ENCODE measurements at regions not wholly inside any gene's neighbourhood (a gene's known extent, or its start where the extent isn't known, plus 50 kb on each side); places are given as distances from the start of the nearest gene placed in this dataset.

DNA sequence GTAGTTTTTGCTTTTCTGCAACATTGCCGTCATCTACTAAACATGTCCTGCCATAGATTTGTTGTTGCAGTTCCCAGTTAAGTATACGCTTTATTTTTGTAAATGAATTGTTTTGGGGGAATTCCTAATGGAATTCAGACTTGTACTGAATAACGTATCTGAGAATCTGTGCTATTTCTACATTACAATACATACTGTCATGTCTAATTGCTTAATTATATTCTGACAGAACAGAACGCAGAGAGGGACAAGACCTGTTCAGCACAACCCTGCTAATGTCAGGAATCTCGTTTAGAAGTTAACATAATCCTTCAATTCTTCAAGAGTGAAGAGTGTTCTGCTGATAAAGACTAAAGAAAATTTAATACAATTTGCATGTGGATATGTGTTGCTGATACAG lies 861.1 kb upstream of the KLHL1 start:
- no peak for DNase-seq

- no peak for DNase-seq
Measured at GRCh38 chr13:70967564-70967963, 859.3 kb upstream of the KLHL1 start.

DNA sequence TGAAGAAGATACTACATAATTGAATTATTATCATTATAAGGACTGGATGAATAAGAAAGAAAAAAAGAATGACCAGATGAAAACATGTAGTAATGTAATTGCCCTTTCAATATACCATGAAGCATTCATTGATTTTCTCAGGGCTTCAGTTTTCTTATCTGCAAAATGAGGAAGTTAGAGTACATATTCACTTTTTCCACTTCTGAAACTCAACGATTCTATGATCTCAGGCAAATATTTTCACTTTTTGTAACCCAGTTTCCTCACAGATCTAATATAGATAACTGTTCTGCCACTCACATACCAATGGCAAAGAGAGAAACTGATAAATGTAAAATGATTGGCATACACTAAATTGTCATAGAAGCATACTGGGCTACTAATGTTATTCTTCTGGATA lies 856.6 kb upstream of the KLHL1 start:
- peak; percentile 26 for DNase-seq

- DNase-seq: no peak
Measured at GRCh38 chr13:70964124-70964523, 855.9 kb upstream of the KLHL1 start.

GRCh38 chr13:70960841-70961443 lies 852.7 kb upstream of the KLHL1 start:
- DNase-seq: no peak

GRCh38 chr13:70959035-70959775 lies 851.0 kb upstream of the KLHL1 start:
- no peak for DNase-seq

- no peak for DNase-seq
Measured at GRCh38 chr13:70955887-70956286, 847.6 kb upstream of the KLHL1 start.

DNA sequence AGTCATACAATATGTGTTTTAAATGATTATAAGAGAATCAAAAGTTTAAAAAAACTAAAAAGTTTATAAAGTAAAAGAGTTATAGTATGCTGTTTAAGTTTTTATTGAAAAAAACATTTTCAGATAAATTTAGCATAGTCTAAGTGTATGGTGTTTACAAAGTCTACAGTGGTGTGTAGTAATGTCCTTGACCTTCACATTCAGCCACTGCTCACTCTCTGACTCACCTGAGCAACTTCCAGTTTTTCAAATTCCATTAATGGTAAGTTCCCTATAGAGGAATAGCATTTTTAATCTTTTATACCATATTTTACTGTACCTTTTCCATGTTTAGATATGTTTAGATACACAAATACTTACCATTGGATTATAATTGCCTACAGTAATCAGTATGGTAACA lies 842.4 kb upstream of the KLHL1 start:
- no peak for DNase-seq

DNA sequence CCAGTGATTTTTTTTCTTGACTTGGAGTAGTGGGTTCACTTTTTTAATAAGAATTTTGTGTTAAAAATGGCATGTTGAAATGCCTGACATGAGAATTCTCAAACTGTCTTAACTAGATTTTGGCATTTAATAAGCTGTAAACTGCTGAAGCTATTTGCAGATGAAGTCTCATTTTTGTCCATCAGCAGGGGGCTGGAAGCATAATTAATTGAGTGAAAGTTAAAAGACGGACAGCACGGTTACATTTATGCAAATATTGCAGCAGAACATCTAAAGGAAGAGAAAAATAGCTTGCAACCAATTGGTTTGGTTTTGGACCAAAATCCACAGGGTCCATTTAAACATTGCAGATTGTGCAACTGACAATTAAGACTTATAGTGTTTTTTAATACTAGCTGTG lies 837.3 kb upstream of the KLHL1 start:
- no peak for DNase-seq

DNA sequence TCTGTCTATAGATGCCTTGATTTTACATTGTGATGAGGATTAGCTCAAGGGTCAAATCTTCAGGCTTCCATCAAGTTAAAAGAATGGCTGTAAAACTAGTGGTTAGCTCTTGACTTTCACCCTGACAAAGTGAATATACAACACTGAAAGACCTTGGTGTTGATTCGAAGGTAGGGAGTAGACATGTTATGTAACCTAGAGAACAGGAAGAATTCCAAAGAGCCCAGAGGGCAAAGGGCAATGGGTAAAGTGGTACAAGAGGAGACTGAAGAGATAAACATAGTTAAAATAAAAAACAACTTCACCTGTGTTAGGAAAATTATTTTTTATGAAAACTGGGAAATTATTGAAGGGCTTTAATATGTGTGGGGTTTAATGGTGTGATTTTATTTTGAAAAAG lies 833.2 kb upstream of the KLHL1 start:
- no peak for DNase-seq

- no peak for DNase-seq
Measured at GRCh38 chr13:70938462-70938861, 830.2 kb upstream of the KLHL1 start.

DNA sequence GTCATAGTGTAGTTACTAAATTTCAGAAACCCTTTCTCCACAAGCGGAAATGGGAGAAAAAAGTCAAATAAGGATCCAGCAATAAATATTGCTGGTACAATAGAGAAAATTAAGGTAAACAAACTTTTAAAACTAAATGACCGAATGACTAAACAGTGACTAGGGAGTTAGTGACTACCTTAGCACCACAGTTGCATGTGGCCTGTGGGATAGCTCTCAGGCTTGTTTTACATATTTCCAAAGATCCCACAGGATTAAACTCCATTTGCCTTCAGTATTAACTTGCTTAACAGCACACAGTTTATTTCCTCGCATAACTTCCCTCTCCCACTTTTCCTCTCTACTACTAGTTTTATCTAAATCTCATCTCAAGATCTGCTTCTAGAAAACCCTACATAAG lies 824.3 kb upstream of the KLHL1 start:
- no peak for DNase-seq

DNA sequence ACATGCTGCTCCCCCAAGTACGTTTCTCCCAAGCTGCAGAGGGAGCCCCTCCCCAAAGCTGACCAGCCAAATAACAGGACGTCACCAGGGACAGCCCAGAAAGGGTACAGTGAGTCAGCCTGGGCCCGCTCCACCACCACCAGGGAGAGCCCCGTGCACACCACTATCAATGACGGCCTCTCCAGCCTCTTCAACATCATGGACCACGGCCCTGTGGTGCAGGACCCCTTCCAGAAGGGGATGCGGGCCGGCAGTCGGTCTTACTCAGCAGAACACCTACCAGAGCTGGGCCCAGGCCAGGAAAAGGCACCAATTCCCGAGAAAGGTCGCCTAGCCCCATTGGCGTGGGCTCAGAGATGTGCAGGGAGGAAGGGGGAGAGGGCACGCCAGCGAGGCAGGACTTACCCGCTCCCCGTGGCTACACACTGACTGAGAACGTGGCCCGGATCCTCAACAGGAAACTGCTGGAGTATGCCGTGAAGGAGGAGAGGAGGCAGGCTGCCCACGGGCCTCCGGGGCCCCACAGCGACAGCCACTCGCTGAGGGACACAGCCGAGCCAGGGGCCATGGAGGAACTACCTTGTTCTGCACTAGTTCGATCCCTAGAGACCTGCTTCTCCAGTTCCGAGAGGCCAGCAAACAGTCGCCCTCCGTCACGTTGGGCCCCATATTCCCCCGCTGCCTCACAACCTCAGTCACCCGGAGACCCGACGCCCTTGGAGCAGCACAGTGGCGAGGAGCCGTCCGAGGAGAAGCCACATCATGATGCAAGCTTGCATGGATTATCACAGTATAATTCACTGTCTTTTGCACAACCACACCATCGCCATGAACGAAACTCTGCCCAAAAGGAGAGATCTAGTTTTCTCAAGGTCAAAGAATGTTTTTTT lies 815.9 kb upstream of the KLHL1 start:
- DNase-seq: no peak

- no peak for DNase-seq
Measured at GRCh38 chr13:70911286-70911685, 803.0 kb upstream of the KLHL1 start.

DNA sequence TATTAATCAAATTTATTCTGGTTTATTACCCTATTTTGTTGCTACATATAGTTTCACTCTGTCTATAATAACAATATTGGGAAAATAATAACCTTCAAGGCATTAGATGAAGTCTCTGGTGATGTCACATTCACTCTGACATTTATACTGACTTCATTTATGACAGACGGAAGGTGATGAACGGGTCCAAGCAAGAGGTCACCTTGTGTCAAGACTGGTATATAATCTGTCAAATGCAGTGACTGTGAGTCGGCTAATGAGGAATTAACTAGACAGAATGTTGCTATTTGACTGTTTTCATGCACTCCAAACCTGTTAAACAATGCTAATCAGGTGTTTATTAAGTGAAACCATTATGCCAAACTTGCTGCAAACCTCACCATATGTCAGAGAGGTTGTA lies 800.5 kb upstream of the KLHL1 start:
- no peak for DNase-seq

GRCh38 chr13:70905035-70905434 lies 796.8 kb upstream of the KLHL1 start:
- peak; percentile 13 for DNase-seq

DNA sequence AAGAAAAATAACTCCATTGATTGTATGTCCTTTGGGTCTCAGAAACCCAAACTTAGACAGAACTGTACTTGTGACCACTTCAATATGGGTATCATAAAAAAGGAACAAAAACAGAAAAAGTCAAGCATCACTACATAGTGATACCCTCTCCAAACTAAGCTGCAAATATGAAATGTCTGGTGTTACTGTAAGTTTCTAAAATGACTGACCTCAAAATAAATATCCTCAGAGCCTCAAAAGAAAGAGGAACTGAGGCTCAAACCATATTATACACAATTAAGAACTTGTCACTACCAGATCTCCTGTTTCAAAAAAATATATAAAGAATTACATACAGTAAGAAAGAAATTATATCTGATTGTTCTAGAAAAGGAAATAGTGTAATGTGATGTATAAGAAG lies 787.9 kb upstream of the KLHL1 start:
- DNase-seq: peak; percentile 77

- DNase-seq: no peak
Measured at GRCh38 chr13:70895599-70895998, 787.3 kb upstream of the KLHL1 start.

DNA sequence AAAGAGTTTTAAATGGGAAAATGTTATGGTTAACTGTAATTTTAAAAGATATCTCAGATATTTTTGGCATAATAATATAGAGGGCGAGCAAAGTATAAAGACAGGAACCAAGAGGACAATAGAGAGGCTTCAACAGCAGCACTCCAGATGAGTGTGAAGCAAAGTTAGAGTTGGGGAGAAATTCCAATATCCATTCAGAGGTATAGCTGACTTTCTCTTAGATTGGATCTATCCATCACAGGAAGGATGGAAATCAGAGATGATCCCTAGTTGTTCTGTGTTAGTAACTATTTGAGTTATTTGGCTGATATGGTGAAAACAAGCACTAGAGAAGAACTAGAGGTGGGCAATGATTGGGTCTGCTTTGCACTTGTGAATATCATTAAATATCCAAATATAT lies 786.0 kb upstream of the KLHL1 start:
- no peak for DNase-seq

DNA sequence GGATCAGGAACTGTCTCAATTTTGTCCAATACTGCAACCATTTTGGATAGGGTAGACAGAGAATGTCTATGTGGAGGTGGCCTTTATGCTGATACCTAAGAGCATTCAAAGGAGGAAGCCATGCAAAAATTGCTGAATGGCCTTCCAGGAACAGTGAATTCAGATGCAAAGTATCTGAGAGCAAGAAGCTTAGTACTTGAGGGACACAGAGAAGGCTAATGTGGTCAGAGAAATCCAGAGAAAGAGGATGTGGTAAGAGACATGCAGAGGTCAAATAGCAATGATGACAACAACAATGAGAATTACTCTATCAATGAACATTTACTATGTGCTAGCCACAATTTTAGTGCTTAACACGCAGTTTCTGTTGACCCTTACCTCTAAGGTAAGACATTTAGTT lies 785.6 kb upstream of the KLHL1 start:
- peak; percentile 96 for DNase-seq

- no peak for DNase-seq
Measured at GRCh38 chr13:70890289-70890688, 782.0 kb upstream of the KLHL1 start.

- no peak for DNase-seq
Measured at GRCh38 chr13:70889163-70889562, 780.9 kb upstream of the KLHL1 start.

- DNase-seq: no peak
Measured at GRCh38 chr13:70884196-70884595, 775.9 kb upstream of the KLHL1 start.

GRCh38 chr13:70874636-70875035 lies 766.4 kb upstream of the KLHL1 start:
- DNase-seq: peak; percentile 53

Data from MV-4-11 (cell line).